ENCODE measurements at regions not wholly inside any gene's neighbourhood (a gene's known extent, or its start where the extent isn't known, plus 50 kb on each side); places are given as distances from the start of the nearest gene placed in this dataset.
"Not testable (repeated sequence)": the region's sequence is repeated elsewhere in the genome, so short reads cannot be mapped to it uniquely, and the experiment has no call there.

- no peak for DNase-seq (ENCODE audit: low spot score)
Observed at GRCh38 chr4:112775801-112776200, 138.9 kb downstream of the LARP7 start.

- no peak for DNase-seq (ENCODE audit: low spot score)
Observed at GRCh38 chr4:112776535-112776934, 139.6 kb downstream of the LARP7 start.

DNA sequence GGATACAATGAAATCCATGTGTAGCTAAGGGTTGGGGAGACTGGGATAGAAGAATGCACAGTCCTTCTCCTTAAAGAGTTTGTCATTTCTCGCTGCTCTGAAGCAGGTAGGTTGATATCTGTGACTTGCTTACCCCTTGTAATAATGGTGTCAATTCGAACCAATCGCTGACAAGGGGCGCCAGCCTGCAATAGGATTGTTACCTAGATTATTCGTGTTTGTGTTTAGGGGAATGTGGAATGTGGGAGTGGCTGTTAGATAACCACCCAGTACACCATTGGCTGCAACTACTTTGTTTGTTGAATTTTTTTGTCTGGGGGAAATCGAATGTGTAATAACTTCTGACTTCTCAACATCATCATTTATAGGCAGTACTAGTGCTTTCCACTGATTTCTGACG lies 141.6 kb downstream of the LARP7 start:
- DNase-seq (ENCODE audit: low spot score), result no peak

GRCh38 chr4:112793033-112793432 lies 156.1 kb downstream of the LARP7 start:
- DNase-seq (ENCODE audit: low spot score), result no peak

DNA sequence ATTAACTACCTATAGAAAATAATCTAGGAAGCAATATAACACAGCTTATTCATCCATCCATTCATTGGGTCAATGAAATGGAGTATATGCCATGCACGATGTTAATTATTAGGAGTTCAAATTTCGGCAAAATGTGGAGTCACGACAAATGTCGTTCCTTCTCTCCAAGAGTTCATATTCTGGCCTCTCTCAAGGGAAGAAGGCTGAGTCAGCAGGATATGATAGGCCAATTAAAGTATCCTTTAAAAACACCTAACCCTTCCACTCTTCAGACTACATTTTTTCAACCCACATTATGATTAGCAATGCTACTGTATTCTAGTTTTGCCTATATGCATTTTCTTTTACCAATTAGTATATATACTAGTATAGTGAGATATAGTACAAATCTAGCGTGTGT lies 163.1 kb downstream of the LARP7 start:
- DNase-seq (ENCODE audit: low spot score), result no peak

GRCh38 chr4:112801341-112801740 lies 164.4 kb downstream of the LARP7 start:
- DNase-seq (ENCODE audit: low spot score), result no peak

GRCh38 chr4:112802780-112803179 lies 165.8 kb downstream of the LARP7 start:
- no peak for DNase-seq (ENCODE audit: low spot score)

DNA sequence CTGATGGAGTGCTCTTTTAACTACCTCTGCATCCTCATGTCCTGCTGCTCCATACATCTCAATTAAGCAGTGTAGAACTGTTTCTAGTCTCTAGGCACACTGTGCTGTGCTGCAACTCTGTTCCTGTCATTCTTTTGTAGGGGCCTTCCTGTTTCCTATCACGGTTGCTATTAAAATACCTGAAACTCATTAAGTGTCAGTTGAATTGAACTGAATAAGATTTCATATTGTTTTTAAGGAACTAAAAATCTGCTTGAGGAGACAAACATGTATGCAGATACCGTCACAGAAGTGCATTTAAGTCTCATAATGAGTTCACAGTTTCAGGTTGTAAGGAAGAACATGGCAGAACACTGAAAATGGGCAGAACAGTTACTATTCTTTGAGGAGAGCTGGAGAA lies 170.1 kb downstream of the LARP7 start:
- no peak for DNase-seq (ENCODE audit: low spot score)

DNA sequence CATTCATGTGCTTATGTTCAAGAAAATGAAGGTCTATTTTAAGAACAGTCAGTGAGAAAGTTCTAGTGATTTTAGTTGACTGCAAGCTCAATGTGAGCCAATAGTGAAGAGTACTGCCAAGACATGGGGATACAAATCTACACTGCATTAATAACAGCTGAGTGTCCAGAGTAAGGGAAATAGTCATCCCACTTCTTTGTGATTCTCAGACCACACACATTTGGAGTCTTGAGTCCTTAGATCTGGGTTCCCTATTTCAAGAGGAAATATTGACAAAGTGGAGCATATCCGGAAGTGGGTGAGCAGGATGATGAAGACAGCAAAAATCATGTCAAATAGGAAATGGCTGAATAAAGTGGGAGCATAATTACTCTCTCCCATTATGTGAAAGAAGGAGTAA lies 171.1 kb downstream of the LARP7 start:
- DNase-seq (ENCODE audit: low spot score), result no peak

DNA sequence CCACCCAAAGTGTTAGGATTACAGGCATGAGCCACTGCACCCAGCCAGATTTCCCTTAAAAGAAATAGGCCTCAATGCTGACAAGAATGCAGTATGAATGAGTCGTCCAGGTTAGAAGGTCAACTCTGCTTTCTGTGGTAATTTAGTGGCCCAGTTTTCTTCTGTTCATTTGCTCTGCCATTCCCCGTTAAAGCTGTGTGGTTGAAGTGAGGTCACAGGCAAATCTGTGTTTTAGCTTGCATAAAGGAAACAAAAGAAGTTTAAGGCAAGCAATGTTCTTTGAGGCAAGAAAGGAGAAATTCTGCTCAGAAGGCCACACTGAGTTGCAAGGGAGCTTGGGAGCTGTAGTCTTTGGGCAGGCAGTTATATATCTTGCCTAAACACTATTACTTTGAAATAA lies 176.8 kb downstream of the LARP7 start:
- no peak for DNase-seq (ENCODE audit: low spot score)

DNA sequence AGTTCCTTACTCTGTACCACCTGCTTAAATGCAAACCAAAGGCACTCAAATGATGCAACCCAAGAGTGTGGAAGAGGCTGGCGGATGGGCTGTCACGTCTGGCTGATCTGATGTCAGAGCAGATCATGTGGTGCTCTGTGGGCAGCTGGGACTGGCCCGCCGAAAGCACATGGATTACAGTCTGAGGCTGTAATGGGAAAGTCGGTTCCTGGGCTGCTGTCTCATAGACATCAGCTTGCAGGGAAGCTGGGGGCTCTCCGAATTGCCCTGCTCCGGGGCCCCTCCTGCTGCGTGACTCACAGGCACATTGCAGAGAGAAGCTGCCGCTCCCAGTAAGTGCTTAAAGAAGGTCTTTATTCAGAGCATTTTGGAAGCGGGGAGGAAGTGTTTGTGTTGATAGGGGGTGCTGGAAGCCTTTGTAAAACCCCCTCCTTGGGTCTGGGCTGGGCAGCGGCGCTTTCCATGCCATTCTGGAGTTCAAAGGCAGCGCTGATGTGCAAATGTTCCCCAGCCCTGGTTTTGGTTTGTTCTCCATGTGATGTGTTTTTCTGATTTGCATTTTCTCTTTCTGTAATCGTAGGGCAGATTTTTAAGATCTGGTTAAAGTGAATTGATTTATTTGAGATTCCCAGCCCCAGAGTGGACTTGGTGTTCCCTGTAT lies 181.1 kb downstream of the LARP7 start:
- DNase-seq (ENCODE audit: low spot score), result peak; percentile 8

DNA sequence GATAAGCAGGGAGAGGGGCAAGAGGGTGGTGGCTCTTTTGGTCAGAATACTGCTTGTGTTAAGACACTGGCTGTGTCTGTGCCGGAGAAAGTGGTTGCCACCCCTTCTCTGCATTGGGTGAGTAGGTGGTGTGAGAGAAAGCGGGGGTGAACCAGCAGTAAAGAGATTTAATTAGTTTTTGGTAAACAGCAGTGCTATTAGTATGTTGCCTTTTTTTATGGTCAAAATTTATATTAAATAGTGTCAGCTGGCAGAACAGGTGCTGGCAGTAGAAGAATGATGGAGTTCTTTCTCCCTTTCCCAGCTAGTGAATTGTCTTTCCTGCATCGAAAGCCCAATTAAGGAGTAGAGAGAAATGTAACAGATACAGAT lies 181.6 kb downstream of the LARP7 start:
- DNase-seq (ENCODE audit: low spot score), result no peak

GRCh38 chr4:112819729-112820128 lies 182.8 kb downstream of the LARP7 start:
- DNase-seq (ENCODE audit: low spot score), result no peak

DNA sequence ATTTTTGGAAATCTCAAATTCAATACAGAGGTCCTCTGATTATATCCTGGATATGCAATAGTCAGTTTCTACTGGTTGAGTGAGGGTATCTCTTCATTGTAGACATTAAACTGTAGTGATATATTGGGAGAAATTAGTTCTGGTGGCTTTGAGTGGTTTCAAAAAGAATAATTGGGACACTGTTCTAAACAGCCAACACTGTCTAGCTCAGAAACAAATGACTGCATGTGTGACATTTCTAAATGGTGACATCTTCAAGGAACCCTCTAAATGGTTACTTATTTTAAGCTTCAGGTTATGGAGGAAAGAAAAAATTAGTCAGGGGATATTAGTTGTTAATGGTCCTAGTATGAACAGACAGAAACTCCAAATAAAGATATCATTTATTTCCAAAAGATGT lies 186.2 kb downstream of the LARP7 start:
- no peak for DNase-seq (ENCODE audit: low spot score)

- no peak for DNase-seq (ENCODE audit: low spot score)
Observed at GRCh38 chr4:112823606-112824005, 186.7 kb downstream of the LARP7 start.

DNA sequence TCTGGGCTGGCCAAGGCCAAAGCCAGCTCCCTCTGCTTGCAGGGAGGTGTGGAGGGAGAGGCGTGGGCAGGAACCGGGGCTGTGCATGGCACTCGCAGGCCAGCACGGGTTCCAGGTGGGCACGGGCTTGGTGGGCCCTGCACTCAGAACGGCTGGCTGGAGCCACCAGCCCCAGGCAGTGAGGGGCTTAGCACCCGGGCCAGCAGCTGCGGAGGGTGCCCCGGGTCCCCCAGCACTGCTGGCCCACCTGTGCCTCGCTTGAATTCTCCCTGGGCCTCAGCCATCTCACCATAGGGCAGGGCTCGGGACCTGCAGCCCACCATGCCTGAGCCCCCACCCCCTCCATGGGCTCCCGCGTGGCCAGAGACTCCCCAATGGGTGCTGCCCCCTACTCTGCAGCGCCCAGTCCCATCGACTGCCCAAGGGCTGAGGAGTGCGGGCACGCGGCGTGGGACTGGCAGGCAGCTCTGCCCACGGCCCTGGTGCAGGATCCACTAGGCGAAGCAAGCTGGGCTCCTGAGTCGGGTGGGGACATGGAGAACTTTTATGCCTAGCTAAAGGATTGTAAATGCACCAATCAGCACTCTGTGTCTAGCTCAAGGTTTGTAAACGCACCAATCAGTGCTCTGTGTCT lies 193.9 kb downstream of the LARP7 start:
- DNase-seq (ENCODE audit: low spot score), result no peak

DNA sequence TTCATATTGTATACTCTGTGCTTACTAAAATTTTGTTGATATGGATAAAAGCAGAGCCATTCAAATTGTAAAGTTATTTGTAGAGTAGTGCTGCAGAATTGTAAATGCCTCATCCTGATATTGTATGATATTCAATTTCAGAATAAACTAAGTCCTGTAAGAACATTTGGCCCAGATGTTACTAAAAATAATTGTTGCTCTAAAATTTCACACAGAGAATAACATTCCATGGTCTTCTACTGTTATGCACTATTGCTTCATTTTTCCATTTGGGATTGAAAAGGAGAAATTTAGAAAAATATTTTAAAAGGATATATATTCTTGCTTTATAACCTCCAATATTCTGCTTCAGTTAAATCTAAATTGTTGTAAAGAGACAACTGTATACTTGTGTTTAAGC lies 195.6 kb downstream of the LARP7 start:
- DNase-seq (ENCODE audit: low spot score), result no peak

DNA sequence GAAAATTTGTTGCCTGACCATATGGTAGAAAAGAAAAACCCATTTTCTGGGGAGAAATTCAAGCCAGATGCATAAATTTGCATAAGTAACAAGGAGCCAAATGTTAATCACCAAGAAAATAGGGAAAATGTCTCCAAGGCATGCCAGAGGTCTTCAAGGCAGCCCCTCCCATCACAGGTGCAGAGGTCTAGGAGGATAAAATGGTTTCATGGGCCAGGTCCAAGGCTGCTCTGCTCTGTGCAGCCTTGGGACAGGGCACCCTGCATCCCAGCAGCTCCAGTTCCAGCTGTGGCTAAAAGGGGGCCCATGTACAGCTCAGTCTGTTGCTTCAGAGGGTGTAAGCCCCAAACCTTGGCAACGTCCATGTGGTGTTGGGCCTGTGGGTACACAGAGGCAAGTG lies 200.0 kb downstream of the LARP7 start:
- no peak for DNase-seq (ENCODE audit: low spot score)

GRCh38 chr4:112838015-112838414 lies 201.1 kb downstream of the LARP7 start:
- DNase-seq (ENCODE audit: low spot score), result not testable (repeated sequence)

DNA sequence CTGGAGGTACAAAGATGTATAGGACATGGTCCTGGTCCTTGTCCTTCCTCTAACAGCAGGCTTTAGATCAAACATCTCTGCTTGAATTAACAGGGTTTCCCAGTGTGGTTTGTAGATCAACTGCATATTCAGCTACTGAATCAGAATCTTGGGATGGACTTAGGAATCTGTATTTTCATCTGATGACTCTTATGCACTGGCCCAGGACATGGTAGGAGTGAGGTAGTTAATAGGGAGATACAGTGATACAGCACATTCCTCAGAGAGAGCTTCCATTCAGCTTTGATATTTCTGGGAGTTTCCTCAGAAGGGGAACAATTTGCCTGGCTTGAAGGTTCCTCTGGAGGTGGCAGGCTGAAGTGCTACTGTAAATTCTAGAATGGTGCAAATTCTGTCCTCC lies 203.1 kb downstream of the LARP7 start:
- no peak for DNase-seq (ENCODE audit: low spot score)

GRCh38 chr4:112840619-112841018 lies 203.7 kb downstream of the LARP7 start:
- no peak for DNase-seq (ENCODE audit: low spot score)

DNA sequence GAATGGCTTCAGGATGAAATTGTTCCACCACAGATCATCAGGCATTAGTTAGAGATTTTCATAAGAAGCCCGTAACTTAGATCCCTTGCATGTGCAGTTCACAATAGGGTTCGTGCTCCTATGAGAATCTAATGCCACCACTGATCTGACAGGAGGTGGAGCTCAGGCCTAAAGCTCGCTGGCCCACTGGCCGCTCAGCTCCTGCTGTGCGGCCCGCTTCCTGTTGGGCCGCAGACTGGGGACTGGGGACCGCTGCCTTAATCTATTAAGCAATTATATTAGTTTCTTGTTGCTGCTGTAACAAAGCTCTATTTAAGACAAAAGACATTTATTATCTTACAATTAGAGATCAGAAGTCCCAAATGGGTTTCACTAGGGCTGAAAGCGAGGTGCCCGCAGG lies 205.6 kb downstream of the LARP7 start:
- DNase-seq (ENCODE audit: low spot score), result no peak

- DNase-seq (ENCODE audit: low spot score), result no peak
Observed at GRCh38 chr4:112845386-112845785, 204.1 kb upstream of the ANK2 start.

DNA sequence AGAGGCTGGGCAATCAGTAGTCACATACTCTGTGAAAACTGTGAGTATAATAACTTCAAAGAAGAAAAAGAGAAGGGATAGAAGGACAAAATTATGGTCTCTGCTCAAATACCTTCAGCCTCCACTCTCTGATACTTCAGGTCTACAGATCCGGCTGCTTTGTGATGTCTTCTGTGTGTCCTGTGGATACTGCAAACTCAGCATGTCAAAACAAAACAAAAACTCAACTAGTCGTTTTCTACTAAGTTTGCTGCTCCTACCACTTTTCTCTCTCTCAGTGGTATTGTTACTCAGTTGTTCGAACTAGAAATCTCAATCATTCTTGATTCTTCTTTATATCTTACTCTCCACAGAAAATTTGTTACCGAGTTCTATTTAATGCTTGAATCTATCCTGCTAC lies 202.4 kb upstream of the ANK2 start:
- DNase-seq (ENCODE audit: low spot score), result no peak

Data from HT-29 (cell line).